ENCODE measurements at regions not wholly inside any gene's neighbourhood (a gene's known extent, or its start where the extent isn't known, plus 50 kb on each side); places are given as distances from the start of the nearest gene placed in this dataset.

GRCh38 chr2:15753233-15753798, 161.6 kb downstream of the DDX1 start:
- DNase-seq (no peak), ATAC-seq (ENCODE audit: insufficient read depth, low read depth) (no peak)
- no peaks in the 10 kb centered on the region for H3K27me3 ChIP-seq (ENCODE audit: insufficient read depth, low read length, poor library complexity)
- H3K9me3 ChIP-seq (ENCODE audit: insufficient read depth, low read length, severe bottlenecking): no peaks in the 10 kb centered on the region
- no peaks in the 10 kb centered on the region for H3K36me3 ChIP-seq (ENCODE audit: insufficient read depth, low read length)
- no peak overlapping the region for H3K4me3 ChIP-seq (ENCODE audit: low read depth in 1 of 2, low read length in 2 of 2)
- H4K20me1 ChIP-seq (ENCODE audit: insufficient read depth, low read length): no peaks in the 10 kb centered on the region
- TF ChIP-seq CTCF (IDR thresholded peaks at IDR 0.05; ENCODE audit: borderline replicate concordance, extremely low read depth, low read length, poor library complexity, severe bottlenecking) (no peak), EZH2 (IDR thresholded peaks at IDR 0.05; ENCODE audit: borderline replicate concordance, low read depth, low read length, severe bottlenecking) (no peak)
- H3K79me2 ChIP-seq (ENCODE audit: insufficient read depth, low read length): no peaks in the 10 kb centered on the region
- H3K4me1 ChIP-seq (ENCODE audit: insufficient read depth, low read length): no peaks in the 10 kb centered on the region
- no peak overlapping the region for H3K27ac ChIP-seq (ENCODE audit: low read length)
- H3K4me2 ChIP-seq (ENCODE audit: insufficient read depth, low read length): no peak overlapping the region
- H3K9ac ChIP-seq (ENCODE audit: low read depth, low read length): no peak overlapping the region
- H2AFZ ChIP-seq (ENCODE audit: low read depth, low read length): no peak overlapping the region

DNA sequence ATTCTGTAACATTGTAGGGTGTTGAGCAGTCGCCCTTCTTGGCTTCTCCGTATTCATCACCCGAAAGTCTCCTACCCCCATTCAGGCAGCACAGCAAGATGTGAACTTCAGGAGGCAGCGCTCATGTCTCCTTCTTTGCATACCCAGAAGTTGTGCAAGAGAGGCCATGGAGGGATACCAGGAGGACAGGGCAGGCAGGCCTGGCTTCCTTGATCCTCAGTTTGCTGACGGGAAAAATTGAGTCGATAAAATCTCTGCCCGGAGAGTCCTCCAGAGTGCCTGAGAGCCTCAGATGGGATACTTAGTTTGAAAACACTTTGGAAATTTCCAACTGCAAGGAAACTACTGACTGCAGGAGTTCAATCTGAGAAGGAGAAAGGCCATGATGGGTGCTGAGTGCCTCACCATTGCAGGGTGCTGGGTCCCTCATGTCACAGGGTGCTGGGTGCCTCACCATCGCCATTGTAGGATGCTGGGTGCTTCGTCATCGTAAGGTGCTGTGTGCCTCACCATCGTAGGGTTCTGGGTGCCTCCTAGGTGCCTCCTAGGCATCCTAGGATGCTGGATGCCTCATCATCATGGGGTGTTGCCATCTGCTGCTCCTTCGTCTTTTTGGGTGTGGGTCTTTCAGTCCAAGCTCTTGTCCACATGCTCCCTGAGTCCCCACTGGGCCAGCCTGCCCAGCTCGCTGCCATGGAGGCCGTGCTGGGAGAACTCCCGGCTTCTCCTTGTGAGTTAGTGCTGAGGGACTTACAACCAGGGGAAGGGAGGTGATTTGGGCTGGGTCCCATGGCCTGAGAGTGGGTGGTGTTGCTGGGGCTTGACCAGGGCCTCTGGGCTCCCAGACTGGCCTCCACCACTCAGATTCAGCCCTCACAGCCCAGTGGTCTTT, 162.4 kb downstream of the DDX1 start:
- TF ChIP-seq CTCF (IDR thresholded peaks at IDR 0.05; ENCODE audit: borderline replicate concordance, extremely low read depth, low read length, poor library complexity, severe bottlenecking) (no peak), EZH2 (IDR thresholded peaks at IDR 0.05; ENCODE audit: borderline replicate concordance, low read depth, low read length, severe bottlenecking) (no peak)
- no peak overlapping the region for H3K27ac ChIP-seq (ENCODE audit: low read length)
- DNase-seq (no peak), ATAC-seq (ENCODE audit: insufficient read depth, low read depth) (no peak)
- no peak overlapping the region for H3K9ac ChIP-seq (ENCODE audit: low read depth, low read length)
- H3K4me3 ChIP-seq (ENCODE audit: low read depth in 1 of 2, low read length in 2 of 2): no peak overlapping the region
- no peaks in the 10 kb centered on the region for H4K20me1 ChIP-seq (ENCODE audit: insufficient read depth, low read length)
- H3K27me3 ChIP-seq (ENCODE audit: insufficient read depth, low read length, poor library complexity): no peaks in the 10 kb centered on the region
- no peaks in the 10 kb centered on the region for H3K4me1 ChIP-seq (ENCODE audit: insufficient read depth, low read length)
- no peak overlapping the region for H2AFZ ChIP-seq (ENCODE audit: low read depth, low read length)
- no peaks in the 10 kb centered on the region for H3K9me3 ChIP-seq (ENCODE audit: insufficient read depth, low read length, severe bottlenecking)
- H3K4me2 ChIP-seq (ENCODE audit: insufficient read depth, low read length): no peak overlapping the region
- no peaks in the 10 kb centered on the region for H3K36me3 ChIP-seq (ENCODE audit: insufficient read depth, low read length)
- no peaks in the 10 kb centered on the region for H3K79me2 ChIP-seq (ENCODE audit: insufficient read depth, low read length)

GRCh38 chr2:15754703-15755099, 163.0 kb downstream of the DDX1 start:
- no peak overlapping the region for H3K4me3 ChIP-seq (ENCODE audit: low read depth in 1 of 2, low read length in 2 of 2)
- no peak overlapping the region for H3K9ac ChIP-seq (ENCODE audit: low read depth, low read length)
- H3K36me3 ChIP-seq (ENCODE audit: insufficient read depth, low read length): no peaks in the 10 kb centered on the region
- no peaks in the 10 kb centered on the region for H3K4me1 ChIP-seq (ENCODE audit: insufficient read depth, low read length)
- TF ChIP-seq CTCF (IDR thresholded peaks at IDR 0.05; ENCODE audit: borderline replicate concordance, extremely low read depth, low read length, poor library complexity, severe bottlenecking) (no peak), EZH2 (IDR thresholded peaks at IDR 0.05; ENCODE audit: borderline replicate concordance, low read depth, low read length, severe bottlenecking) (no peak)
- no peaks in the 10 kb centered on the region for H3K27me3 ChIP-seq (ENCODE audit: insufficient read depth, low read length, poor library complexity)
- no peaks in the 10 kb centered on the region for H4K20me1 ChIP-seq (ENCODE audit: insufficient read depth, low read length)
- DNase-seq (no peak), ATAC-seq (ENCODE audit: insufficient read depth, low read depth) (no peak)
- no peak overlapping the region for H3K4me2 ChIP-seq (ENCODE audit: insufficient read depth, low read length)
- no peak overlapping the region for H2AFZ ChIP-seq (ENCODE audit: low read depth, low read length)
- H3K27ac ChIP-seq (ENCODE audit: low read length): no peak overlapping the region
- no peaks in the 10 kb centered on the region for H3K79me2 ChIP-seq (ENCODE audit: insufficient read depth, low read length)
- no peaks in the 10 kb centered on the region for H3K9me3 ChIP-seq (ENCODE audit: insufficient read depth, low read length, severe bottlenecking)

All from DND-41 (cell line).